ENCODE measurements at regions not wholly inside any gene's neighbourhood (a gene's known extent, or its start where the extent isn't known, plus 50 kb on each side); places are given as distances from the start of the nearest gene placed in this dataset.

DNA sequence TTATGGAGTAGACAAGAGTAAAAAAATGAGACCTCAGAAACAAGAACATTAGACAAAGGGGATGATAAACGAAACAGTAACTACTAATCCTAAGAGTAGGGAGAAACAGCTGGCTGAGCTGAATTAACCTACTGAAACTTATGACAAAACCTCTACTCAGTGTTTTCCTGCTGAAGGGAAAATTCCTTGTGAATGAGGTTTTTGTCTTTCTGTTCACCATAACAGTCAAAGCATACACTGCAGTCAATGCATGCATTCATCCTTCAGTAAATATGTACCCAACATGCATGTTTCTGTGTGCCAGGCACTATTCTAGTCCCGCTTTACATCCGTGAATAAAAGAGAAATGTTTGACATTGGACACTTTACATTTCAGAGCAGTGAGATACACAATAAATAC lies 805.6 kb upstream of the KLHL29 start:
- TF ChIP-seq FOXP2 (optimal IDR thresholded peaks at IDR 0.05; ENCODE audit: control extremely low read depth, extremely low read length, insufficient read depth) (no peak), EZH2 (IDR thresholded peaks at IDR 0.05) (no peak), POLR2AphosphoS5 (IDR thresholded peaks at IDR 0.05; ENCODE audit: borderline replicate concordance, low read depth, low read length) (no peak)
- no peaks in the 10 kb centered on the region for H3K36me3 ChIP-seq (ENCODE audit: insufficient read depth, low read length)
- no peak overlapping the region for H3K4me3 ChIP-seq

DNA sequence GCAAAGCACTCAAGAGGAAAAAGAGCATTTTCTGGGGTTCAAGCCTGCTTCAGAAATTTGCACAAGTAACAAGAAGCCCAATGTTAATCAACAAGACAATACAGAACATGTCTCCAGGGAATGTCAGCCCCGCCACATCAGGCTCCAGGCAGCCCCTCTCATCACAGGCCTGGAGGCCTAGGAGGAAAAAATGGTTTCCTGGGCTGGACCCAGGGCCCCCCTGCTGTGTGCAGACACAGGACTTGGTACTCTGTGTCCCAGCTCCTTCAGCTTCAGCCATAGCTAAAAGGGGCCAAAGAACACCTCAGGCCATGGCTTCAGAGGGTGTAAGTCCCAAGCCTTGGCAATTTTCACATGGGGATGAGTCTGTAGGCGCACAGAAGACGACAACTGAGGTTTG lies 802.9 kb upstream of the KLHL29 start:
- Histone ChIP-seq H3K9me3 (ENCODE audit: low read depth, low read length) (no peaks in the 10 kb centered on the region), H3K9ac (ENCODE audit: insufficient read length) (no peak overlapping the region), H3K27ac (no peak overlapping the region), H3K4me3 (no peak overlapping the region), H3K36me3 (ENCODE audit: insufficient read depth, low read length) (no peaks in the 10 kb centered on the region)
- TF ChIP-seq FOXP2 (optimal IDR thresholded peaks at IDR 0.05; ENCODE audit: control extremely low read depth, extremely low read length, insufficient read depth) (no peak), EZH2 (IDR thresholded peaks at IDR 0.05) (no peak)
- DNase-seq (ENCODE audit: low read depth, low spot score), result no peak

More for the DNA sequence above, 805.6 kb upstream of the KLHL29 start:
- H3K9ac ChIP-seq (ENCODE audit: insufficient read length), result no peak overlapping the region
- no peak overlapping the region for H3K27ac ChIP-seq
- DNase-seq (ENCODE audit: low read depth, low spot score), result no peak
- H3K9me3 ChIP-seq (ENCODE audit: low read depth, low read length), result no peaks in the 10 kb centered on the region

DNA sequence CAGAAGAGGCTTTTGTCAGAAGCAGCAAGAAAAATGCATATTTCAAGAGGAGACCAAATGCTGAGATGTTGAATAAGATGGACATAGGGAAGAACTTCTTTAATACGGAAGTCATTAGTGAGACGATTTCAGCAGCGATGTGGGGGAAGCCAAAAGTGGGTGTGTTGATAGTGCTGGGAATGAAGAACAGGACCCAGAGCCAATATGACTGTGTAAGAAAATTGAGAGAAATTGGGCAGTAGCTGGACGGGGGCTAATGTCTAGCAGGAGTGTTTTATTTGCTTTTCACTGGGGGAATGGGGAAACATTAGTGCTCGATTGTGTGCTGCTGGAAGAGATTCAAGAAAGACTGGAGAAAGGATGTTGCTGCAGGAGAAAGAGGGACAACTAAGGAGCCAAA lies 788.7 kb upstream of the KLHL29 start:
- H3K9me3 ChIP-seq (ENCODE audit: low read depth, low read length), result no peaks in the 10 kb centered on the region
- no peak overlapping the region for H3K27ac ChIP-seq
- TF ChIP-seq FOXP2 (optimal IDR thresholded peaks at IDR 0.05; ENCODE audit: control extremely low read depth, extremely low read length, insufficient read depth) (no peak), EZH2 (IDR thresholded peaks at IDR 0.05) (no peak), POLR2AphosphoS5 (IDR thresholded peaks at IDR 0.05; ENCODE audit: borderline replicate concordance, low read depth, low read length) (no peak)
- H3K4me3 ChIP-seq, result no peak overlapping the region
- no peak overlapping the region for H3K9ac ChIP-seq (ENCODE audit: insufficient read length)
- DNase-seq (ENCODE audit: low read depth, low spot score), result no peak
- H3K36me3 ChIP-seq (ENCODE audit: insufficient read depth, low read length), result no peaks in the 10 kb centered on the region

DNA sequence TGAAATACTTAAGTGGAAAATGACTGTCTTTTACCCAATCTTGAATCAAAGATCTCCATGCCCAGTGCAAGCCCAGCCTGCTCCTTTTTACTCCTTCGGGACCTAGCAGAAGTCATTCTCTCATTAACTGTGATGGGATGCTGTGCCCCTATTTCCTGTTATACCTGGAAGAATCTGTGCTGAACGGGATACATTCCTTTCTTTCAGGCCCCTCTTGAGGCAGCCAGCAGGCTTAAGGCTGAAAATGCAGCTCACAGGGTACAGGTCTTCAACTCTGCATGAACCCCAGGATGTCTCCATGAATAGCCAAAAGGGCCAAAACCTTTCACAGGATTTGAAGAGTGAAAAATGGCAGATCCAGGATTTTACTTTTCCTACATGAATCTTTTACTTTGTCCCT lies 784.8 kb upstream of the KLHL29 start:
- Histone ChIP-seq H3K36me3 (ENCODE audit: insufficient read depth, low read length) (no peaks in the 10 kb centered on the region), H3K27ac (no peak overlapping the region), H3K4me3 (no peak overlapping the region), H3K9me3 (ENCODE audit: low read depth, low read length) (no peaks in the 10 kb centered on the region), H3K9ac (ENCODE audit: insufficient read length) (no peak overlapping the region)
- TF ChIP-seq POLR2AphosphoS5 (IDR thresholded peaks at IDR 0.05; ENCODE audit: borderline replicate concordance, low read depth, low read length) (no peak), FOXP2 (optimal IDR thresholded peaks at IDR 0.05; ENCODE audit: control extremely low read depth, extremely low read length, insufficient read depth) (no peak), EZH2 (IDR thresholded peaks at IDR 0.05) (no peak)
- DNase-seq (ENCODE audit: low read depth, low spot score), result no peak

DNA sequence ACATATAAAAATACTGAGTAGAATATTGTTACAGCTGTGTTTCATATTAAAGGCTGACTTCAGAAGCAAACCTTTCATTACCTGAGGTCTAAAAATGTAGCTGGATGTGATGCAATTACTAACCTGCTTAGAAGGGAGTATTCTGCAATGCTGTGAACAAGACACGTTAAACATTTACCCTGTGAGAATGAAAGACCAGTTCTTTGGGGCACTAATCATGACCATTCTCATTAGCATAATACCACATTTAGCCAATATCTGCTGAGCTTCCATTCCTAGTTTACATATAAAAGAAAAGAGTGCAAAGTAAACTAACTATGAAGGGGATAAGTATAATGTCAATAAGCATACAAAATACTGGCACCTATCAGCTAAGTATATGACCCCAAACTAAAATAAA lies 784.0 kb upstream of the KLHL29 start:
- no peak overlapping the region for H3K4me3 ChIP-seq
- no peaks in the 10 kb centered on the region for H3K36me3 ChIP-seq (ENCODE audit: insufficient read depth, low read length)
- no peak overlapping the region for H3K27ac ChIP-seq
- TF ChIP-seq FOXP2 (optimal IDR thresholded peaks at IDR 0.05; ENCODE audit: control extremely low read depth, extremely low read length, insufficient read depth), result no peak
- no peak for TF ChIP-seq EZH2 (IDR thresholded peaks at IDR 0.05)
- TF ChIP-seq POLR2AphosphoS5 (IDR thresholded peaks at IDR 0.05; ENCODE audit: borderline replicate concordance, low read depth, low read length), result no peak
- H3K9me3 ChIP-seq (ENCODE audit: low read depth, low read length), result no peaks in the 10 kb centered on the region
- DNase-seq (ENCODE audit: low read depth, low spot score), result no peak
- H3K9ac ChIP-seq (ENCODE audit: insufficient read length), result no peak overlapping the region

DNA sequence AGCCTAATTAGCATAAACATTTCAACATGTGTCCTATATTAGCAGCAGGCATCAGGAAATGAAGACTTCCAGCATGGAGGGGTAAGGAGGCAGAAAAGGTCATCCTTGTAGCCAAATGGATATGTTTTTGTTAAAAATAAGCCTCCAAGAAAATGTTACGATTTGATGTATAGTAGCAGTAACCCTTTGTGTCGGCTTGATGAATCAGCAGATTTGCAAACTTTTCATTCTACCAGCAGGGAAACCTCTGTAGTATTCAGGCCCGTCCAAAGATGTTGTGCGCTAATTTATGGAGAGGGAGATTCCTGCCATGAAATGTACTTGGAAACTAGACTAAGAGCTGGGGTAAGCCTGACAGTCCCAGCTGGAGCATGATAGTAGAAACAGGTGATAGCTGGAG lies 780.8 kb upstream of the KLHL29 start:
- no peak overlapping the region for H3K9ac ChIP-seq (ENCODE audit: insufficient read length)
- no peaks in the 10 kb centered on the region for H3K36me3 ChIP-seq (ENCODE audit: insufficient read depth, low read length)
- no peaks in the 10 kb centered on the region for H3K9me3 ChIP-seq (ENCODE audit: low read depth, low read length)
- no peak for DNase-seq (ENCODE audit: low read depth, low spot score)
- H3K4me3 ChIP-seq, result no peak overlapping the region
- TF ChIP-seq POLR2AphosphoS5 (IDR thresholded peaks at IDR 0.05; ENCODE audit: borderline replicate concordance, low read depth, low read length) (no peak), FOXP2 (optimal IDR thresholded peaks at IDR 0.05; ENCODE audit: control extremely low read depth, extremely low read length, insufficient read depth) (no peak), EZH2 (IDR thresholded peaks at IDR 0.05) (no peak)
- no peak overlapping the region for H3K27ac ChIP-seq

DNA sequence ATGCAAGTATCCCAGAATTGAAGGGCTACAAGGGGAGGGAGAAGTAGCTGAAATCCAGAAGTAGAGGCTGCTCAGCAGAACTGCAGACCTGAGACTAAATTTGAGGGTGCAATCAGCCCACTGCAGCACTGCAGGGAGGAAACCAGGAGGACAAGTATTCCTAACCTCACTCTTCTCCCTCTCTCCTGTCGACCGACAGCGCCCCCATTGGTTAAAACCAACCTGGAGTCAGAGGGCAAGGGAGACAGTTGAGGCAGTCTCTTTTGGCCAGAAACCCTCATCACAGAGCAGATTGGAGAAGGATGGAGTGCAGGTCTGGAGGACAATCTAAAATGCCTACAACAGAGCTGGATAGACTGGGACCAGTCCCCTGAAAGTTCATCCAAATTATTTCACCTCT lies 768.9 kb upstream of the KLHL29 start:
- H3K4me3 ChIP-seq, result no peak overlapping the region
- no peak for DNase-seq (ENCODE audit: low read depth, low spot score)
- no peak overlapping the region for H3K9ac ChIP-seq (ENCODE audit: insufficient read length)
- H3K27ac ChIP-seq, result no peak overlapping the region
- TF ChIP-seq FOXP2 (optimal IDR thresholded peaks at IDR 0.05; ENCODE audit: control extremely low read depth, extremely low read length, insufficient read depth) (no peak), POLR2AphosphoS5 (IDR thresholded peaks at IDR 0.05; ENCODE audit: borderline replicate concordance, low read depth, low read length) (no peak), EZH2 (IDR thresholded peaks at IDR 0.05) (no peak)
- H3K9me3 ChIP-seq (ENCODE audit: low read depth, low read length), result no peaks in the 10 kb centered on the region
- H3K36me3 ChIP-seq (ENCODE audit: insufficient read depth, low read length), result no peaks in the 10 kb centered on the region

DNA sequence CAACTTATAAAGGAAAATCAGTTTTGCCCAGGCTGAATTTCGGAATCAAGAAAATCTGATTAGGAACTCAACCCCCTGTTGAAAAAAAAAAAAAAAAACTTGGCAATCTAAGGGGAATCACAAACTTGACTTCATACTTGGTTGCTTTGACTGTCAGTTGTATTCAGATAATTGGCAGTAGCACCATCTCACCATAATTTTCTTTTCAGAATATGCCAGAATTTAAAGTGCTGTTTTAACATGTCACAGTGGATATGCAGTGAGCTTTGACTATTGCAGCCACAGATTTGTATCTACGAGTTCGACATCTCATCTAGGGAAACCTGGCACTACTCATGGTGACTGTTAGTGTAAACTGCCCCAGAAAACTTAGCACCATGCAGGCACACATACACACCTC lies 761.4 kb upstream of the KLHL29 start:
- Histone ChIP-seq H3K9ac (ENCODE audit: insufficient read length) (no peak overlapping the region), H3K36me3 (ENCODE audit: insufficient read depth, low read length) (no peaks in the 10 kb centered on the region), H3K9me3 (ENCODE audit: low read depth, low read length) (no peaks in the 10 kb centered on the region), H3K27ac (no peak overlapping the region), H3K4me3 (no peak overlapping the region)
- no peak for DNase-seq (ENCODE audit: low read depth, low spot score)
- TF ChIP-seq FOXP2 (optimal IDR thresholded peaks at IDR 0.05; ENCODE audit: control extremely low read depth, extremely low read length, insufficient read depth) (no peak), EZH2 (IDR thresholded peaks at IDR 0.05) (no peak), POLR2AphosphoS5 (IDR thresholded peaks at IDR 0.05; ENCODE audit: borderline replicate concordance, low read depth, low read length) (no peak)

DNA sequence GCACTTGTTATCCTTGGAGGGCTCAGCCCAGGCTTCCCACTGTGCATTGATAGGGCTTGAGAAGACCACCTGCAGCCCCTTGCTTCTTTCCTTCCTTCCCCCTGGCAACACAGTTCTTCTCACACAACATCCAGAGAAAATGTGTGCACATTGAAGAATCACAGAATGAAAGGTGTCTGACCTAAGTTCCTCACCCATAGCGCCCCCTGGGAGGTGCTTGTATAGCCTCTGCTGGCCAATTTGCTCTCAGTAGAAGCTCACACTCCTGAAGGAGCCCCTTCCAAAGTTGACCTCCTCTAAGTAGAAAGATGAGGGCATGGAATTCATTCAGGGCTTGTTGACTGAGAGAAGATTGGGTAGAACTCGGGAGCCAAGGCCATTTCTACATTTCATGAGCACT lies 758.4 kb upstream of the KLHL29 start:
- DNase-seq (ENCODE audit: low read depth, low spot score), result no peak
- no peaks in the 10 kb centered on the region for H3K36me3 ChIP-seq (ENCODE audit: insufficient read depth, low read length)
- H3K9me3 ChIP-seq (ENCODE audit: low read depth, low read length), result no peaks in the 10 kb centered on the region
- no peak overlapping the region for H3K27ac ChIP-seq
- TF ChIP-seq FOXP2 (optimal IDR thresholded peaks at IDR 0.05; ENCODE audit: control extremely low read depth, extremely low read length, insufficient read depth), result no peak
- no peak overlapping the region for H3K4me3 ChIP-seq
- no peak overlapping the region for H3K9ac ChIP-seq (ENCODE audit: insufficient read length)

Data from SK-N-MC (cell line).